ENCODE measurements at regions not wholly inside any gene's neighbourhood (a gene's known extent, or its start where the extent isn't known, plus 50 kb on each side); places are given as distances from the start of the nearest gene placed in this dataset.

GRCh38 chr1:2971101-2971501 lies 50.2 kb upstream of the ACTRT2 start:
- no peaks in the 10 kb centered on the region for H4K20me1 ChIP-seq (ENCODE audit: insufficient read depth, low read length)
- no peak overlapping the region for H4K5ac ChIP-seq (ENCODE audit: low read depth, low read length)
- no peak overlapping the region for H3K9ac ChIP-seq (ENCODE audit: low read depth, low read length)
- H2AK5ac ChIP-seq (ENCODE audit: low read depth, low read length) = no peak overlapping the region
- H2BK20ac ChIP-seq (ENCODE audit: low read depth, low read length) = no peak overlapping the region
- intact Hi-C loops (cut with micrococcal nuclease) (no loop called here), in situ Hi-C loops (cut with MboI; ENCODE audit: low sequenced_read_pairs) (no loop called here), dilution Hi-C loops (cut with HindIII; ENCODE audit: low sequenced_read_pairs, unreplicated experiment) (no loop called here)
- H4K8ac ChIP-seq (ENCODE audit: low read depth in 2 of 2, low read length in 2 of 2) = no peak overlapping the region
- no peak for DNase-seq
- no peak overlapping the region for H3K27ac ChIP-seq (ENCODE audit: insufficient read depth, low read length)
- H3K23ac ChIP-seq (ENCODE audit: low read depth, low read length) = no peak overlapping the region
- H3K56ac ChIP-seq (ENCODE audit: extremely low read depth, insufficient read depth, low read length) = no peak overlapping the region
- H3K4me2 ChIP-seq (ENCODE audit: low read depth, low read length) = no peak overlapping the region
- BruUV-seq (replicated peaks) = no TSS peak
- no peaks in the 10 kb centered on the region for H3K27me3 ChIP-seq (ENCODE audit: control insufficient read depth, insufficient read depth, low read length)
- H3K18ac ChIP-seq (ENCODE audit: low read depth, low read length) = no peak overlapping the region
- no peak for ATAC-seq (ENCODE audit: low read depth)
- TF ChIP-seq RFX5 (IDR thresholded peaks at IDR 0.05; ENCODE audit: low read depth, low read length) = no peak
- no peak for TF ChIP-seq USF2 (IDR thresholded peaks at IDR 0.05; ENCODE audit: low read depth, low read length)
- TF ChIP-seq FOS (IDR thresholded peaks at IDR 0.05; ENCODE audit: low read depth, low read length) = no peak
- TF ChIP-seq CTCF (conservative IDR thresholded peaks at IDR 0.05; ENCODE audit: low read depth, low read length) = no peak
- no peak for TF ChIP-seq RCOR1 (IDR thresholded peaks at IDR 0.05; ENCODE audit: insufficient replicate concordance, low read length)
- no peak for TF ChIP-seq RAD21 (IDR thresholded peaks at IDR 0.05; ENCODE audit: low read length)
- no peak for TF ChIP-seq MAFK (IDR thresholded peaks at IDR 0.05; ENCODE audit: low read depth, low read length)
- no peak for TF ChIP-seq CEBPB (IDR thresholded peaks at IDR 0.05; ENCODE audit: low read depth, low read length)
- H3K9me1 ChIP-seq (ENCODE audit: insufficient read depth, low read length) = no peaks in the 10 kb centered on the region
- WGBS, 2 experiments (ENCODE audit: extremely low coverage in 2 of 2, insufficient read length in 1 of 2) = no CpG with 5 or more reads among the region's 9 CpGs
- CTCF ChIA-PET = no interaction called here
- no peak overlapping the region for H2BK120ac ChIP-seq (ENCODE audit: low read depth, low read length)
- H2BK5ac ChIP-seq (ENCODE audit: low read depth, low read length, poor library complexity, severe bottlenecking) = no peak overlapping the region
- no peak overlapping the region for H2AFZ ChIP-seq (replicated peaks; ENCODE audit: low read length, poor library complexity)
- no peak overlapping the region for H2BK15ac ChIP-seq (ENCODE audit: low read depth, low read length)
- H3K14ac ChIP-seq (replicated peaks; ENCODE audit: low read depth, low read length) = no peak overlapping the region
- no peak overlapping the region for H3K4me3 ChIP-seq (ENCODE audit: insufficient read depth, low read depth, low read length)
- H3K4me1 ChIP-seq (ENCODE audit: control insufficient read depth, insufficient read depth, low read length) = no peaks in the 10 kb centered on the region
- H3K9me3 ChIP-seq (ENCODE audit: control insufficient read depth, insufficient read depth, low read length) = peaks cover 75% of the 10 kb centered on the region
- POLR2A ChIA-PET (ENCODE audit: unreplicated experiment) = no interaction called here
- no peaks in the 10 kb centered on the region for H3K36me3 ChIP-seq (ENCODE audit: control insufficient read depth, insufficient read depth, low read length)
- no peak overlapping the region for H2AK9ac ChIP-seq (replicated peaks; ENCODE audit: low read depth, low read length, poor library complexity)
- no peaks in the 10 kb centered on the region for H3K79me1 ChIP-seq (ENCODE audit: low read depth in 1 of 2, low read length in 2 of 2)
- H3K4ac ChIP-seq (ENCODE audit: low read depth, low read length) = no peak overlapping the region
- H4K91ac ChIP-seq (ENCODE audit: insufficient read depth, low read depth, low read length) = no peak overlapping the region

All from IMR-90 (cell line).